NCI-H146 (cell line): ENCODE measurements at regions not wholly inside any gene's neighbourhood (a gene's known extent, or its start where the extent isn't known, plus 50 kb on each side); places are given as distances from the start of the nearest gene placed in this dataset.
"Not testable (repeated sequence)": the region's sequence is repeated elsewhere in the genome, so short reads cannot be mapped to it uniquely, and the experiment has no call there.

Source experiments
- DNase-seq: peaks from one replicate; lab custom pipeline; 2025; lab: John Stamatoyannopoulos, UW

GRCh38 chr2:153623020-153623419 lies 144.5 kb upstream of the RPRM start:
- DNase-seq, result no peak

GRCh38 chr2:153626676-153627075 lies 148.1 kb upstream of the RPRM start:
- DNase-seq, result no peak

- no peak for DNase-seq
Observed at GRCh38 chr2:153635494-153635893, 156.9 kb upstream of the RPRM start.

GRCh38 chr2:153641046-153641445 lies 162.5 kb upstream of the RPRM start:
- DNase-seq, result no peak

- no peak for DNase-seq
Observed at GRCh38 chr2:153644955-153645354, 166.4 kb upstream of the RPRM start.

GRCh38 chr2:153645599-153645998 lies 167.0 kb upstream of the RPRM start:
- no peak for DNase-seq

GRCh38 chr2:153657651-153658050 lies 179.1 kb upstream of the RPRM start:
- DNase-seq, result no peak

GRCh38 chr2:153661801-153662200 lies 183.2 kb upstream of the RPRM start:
- DNase-seq, result no peak

GRCh38 chr2:153663371-153663770 lies 184.8 kb upstream of the RPRM start:
- DNase-seq, result no peak

GRCh38 chr2:153664009-153664408 lies 185.4 kb upstream of the RPRM start:
- DNase-seq, result not testable (repeated sequence)

GRCh38 chr2:153667475-153667874 lies 188.9 kb upstream of the RPRM start:
- DNase-seq, result no peak

GRCh38 chr2:153668923-153669322 lies 190.4 kb upstream of the RPRM start:
- DNase-seq, result no peak

- DNase-seq, result no peak
Observed at GRCh38 chr2:153710128-153710527, 161.6 kb upstream of the GALNT13 start.

GRCh38 chr2:153715218-153715850 lies 156.4 kb upstream of the GALNT13 start:
- DNase-seq, result no peak

- no peak for DNase-seq
Observed at GRCh38 chr2:153717060-153717459, 154.7 kb upstream of the GALNT13 start.

- no peak for DNase-seq
Observed at GRCh38 chr2:153739394-153739793, 132.3 kb upstream of the GALNT13 start.

- no peak for DNase-seq
Observed at GRCh38 chr2:153761936-153762335, 109.8 kb upstream of the GALNT13 start.

GRCh38 chr2:153766415-153766814 lies 105.3 kb upstream of the GALNT13 start:
- no peak for DNase-seq

GRCh38 chr2:153770359-153770991 lies 101.2 kb upstream of the GALNT13 start:
- no peak for DNase-seq

GRCh38 chr2:153780241-153780640 lies 91.5 kb upstream of the GALNT13 start:
- no peak for DNase-seq

- no peak for DNase-seq
Observed at GRCh38 chr2:153786016-153786415, 85.7 kb upstream of the GALNT13 start.

GRCh38 chr2:153787612-153788011 lies 84.1 kb upstream of the GALNT13 start:
- no peak for DNase-seq

- no peak for DNase-seq
Observed at GRCh38 chr2:153802671-153803070, 69.1 kb upstream of the GALNT13 start.

GRCh38 chr2:153808679-153809078 lies 63.0 kb upstream of the GALNT13 start:
- peak; percentile 12 for DNase-seq
